T-helper 2 cell (primary cell): ENCODE measurements at regions not wholly inside any gene's neighbourhood (a gene's known extent, or its start where the extent isn't known, plus 50 kb on each side); places are given as distances from the start of the nearest gene placed in this dataset.
"Not testable (repeated sequence)": the region's sequence is repeated elsewhere in the genome, so short reads cannot be mapped to it uniquely, and the experiment has no call there.

Experiments used
- DNase-seq, 5 experiments: peaks; one replicate each; pipeline versions ENCODE4 v3.0.0 to v3.0.0-alpha.2; 2012 to 2022

GRCh38 chr4:49117951-49118350, 131.9 kb downstream of the CWH43 start:
- not testable (repeated sequence) for DNase-seq

- DNase-seq: not testable (repeated sequence)
Observed at GRCh38 chr4:49118379-49119212, 132.5 kb downstream of the CWH43 start.

DNA sequence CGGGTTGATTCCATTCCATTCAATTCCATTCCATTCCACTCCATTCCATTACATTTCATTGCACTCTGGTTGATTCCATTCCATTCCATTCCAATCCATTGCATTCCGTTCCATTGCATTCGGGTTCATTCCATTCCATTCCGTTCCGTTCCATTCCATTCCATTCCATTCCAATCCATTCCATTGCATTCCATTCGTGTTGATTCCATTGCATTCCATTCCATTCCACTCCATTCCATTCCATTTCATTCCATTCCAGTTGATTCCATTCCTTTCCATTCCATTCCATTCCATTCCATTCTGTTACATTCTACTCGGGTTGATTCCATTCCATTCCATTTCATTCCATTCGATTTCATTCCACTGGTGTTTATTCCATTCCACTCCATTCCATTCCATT, 133.3 kb downstream of the CWH43 start:
- not testable (repeated sequence) for DNase-seq

- not testable (repeated sequence) for DNase-seq
Observed at GRCh38 chr4:49120042-49120779, 134.1 kb downstream of the CWH43 start.

GRCh38 chr4:49120804-49121203, 134.7 kb downstream of the CWH43 start:
- DNase-seq: peak in 1 of 5 experiments; percentile 57

DNA sequence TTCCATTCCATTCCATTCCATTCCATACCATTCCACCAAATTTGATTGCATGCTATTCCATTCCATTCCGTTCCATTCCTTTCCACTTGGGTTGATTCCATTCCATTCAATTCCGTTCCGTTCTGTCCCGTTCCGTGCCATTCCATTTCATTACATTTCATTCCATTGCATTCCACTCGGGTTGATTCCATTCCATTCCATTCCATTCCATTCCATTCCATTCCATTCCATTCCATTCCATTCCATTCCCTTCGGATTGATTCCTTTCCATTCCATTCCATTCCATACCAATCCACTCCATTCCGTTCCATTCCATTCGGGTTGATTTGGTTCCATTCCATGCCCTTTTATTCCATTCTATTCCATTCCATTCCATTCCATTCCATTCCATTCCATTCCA, 140.4 kb downstream of the CWH43 start:
- not testable (repeated sequence) for DNase-seq

GRCh38 chr4:49126858-49127257, 140.8 kb downstream of the CWH43 start:
- not testable (repeated sequence) for DNase-seq

DNA sequence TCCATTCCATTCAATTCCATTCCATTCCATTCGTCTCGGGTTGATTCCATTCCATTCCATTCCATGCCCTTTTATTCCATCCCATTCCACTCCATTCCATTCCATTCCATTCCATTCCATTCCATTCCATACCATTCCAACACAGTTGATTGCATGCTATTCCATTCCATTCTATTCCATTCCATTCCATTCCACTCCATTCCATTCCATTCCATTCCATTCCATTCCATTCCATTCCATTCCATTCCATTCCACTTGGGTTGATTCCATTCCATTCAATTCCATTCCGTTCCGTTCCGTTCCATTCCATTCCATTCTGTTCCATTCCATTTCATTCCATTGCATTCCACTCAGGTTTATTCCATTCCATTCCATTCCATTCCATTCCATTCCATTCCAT, 143.3 kb downstream of the CWH43 start:
- not testable (repeated sequence) for DNase-seq

DNA sequence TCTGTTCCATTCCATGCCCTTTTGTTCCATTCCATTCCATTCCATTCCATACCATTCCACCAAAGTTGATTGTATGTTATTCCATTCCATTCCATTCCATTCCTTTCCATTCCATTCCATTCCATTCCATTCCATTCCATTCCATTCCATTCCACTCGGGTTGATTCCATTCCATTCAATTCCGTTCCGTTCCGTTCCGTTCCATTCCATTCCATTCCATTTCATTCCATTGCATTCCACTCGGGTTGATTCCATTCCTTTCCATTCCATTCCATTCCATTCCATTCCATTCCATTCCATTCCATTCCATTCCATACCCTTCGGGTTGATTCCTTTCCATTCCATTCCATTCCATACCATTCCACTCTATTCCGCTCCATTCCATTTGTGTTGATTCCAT, 143.8 kb downstream of the CWH43 start:
- DNase-seq: not testable (repeated sequence)

DNA sequence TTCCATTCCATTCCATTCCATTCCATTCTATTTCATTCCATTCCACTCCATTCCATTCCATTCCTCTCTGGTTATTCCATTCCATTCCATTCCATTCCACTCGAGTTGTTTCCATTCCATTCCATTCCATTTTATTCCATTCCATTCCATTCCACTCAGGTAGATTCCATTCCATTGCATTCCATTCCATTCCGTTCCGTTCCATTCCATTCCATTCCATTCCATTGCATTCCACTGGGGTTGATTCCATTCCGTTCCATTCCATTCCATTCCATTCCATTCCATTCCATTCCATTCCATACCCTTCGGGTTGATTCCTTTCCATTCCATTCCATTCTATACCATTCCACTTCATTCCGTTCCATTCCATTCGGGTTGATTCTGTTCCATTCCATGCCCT, 144.6 kb downstream of the CWH43 start:
- DNase-seq: not testable (repeated sequence)

DNA sequence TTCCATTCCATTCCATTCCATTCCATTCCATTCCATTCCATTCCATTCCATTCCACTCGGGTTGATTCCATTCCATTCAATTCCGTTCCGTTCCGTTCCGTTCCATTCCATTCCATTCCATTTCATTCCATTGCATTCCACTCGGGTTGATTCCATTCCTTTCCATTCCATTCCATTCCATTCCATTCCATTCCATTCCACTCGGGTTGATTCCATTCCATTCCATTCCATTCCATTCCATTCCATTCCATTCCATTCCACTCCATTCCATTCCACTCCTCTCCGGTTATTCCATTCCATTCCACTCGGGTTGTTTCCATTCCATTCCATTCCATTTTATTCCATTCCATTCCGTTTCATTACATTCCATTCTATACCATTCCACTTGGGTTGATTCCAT, 151.0 kb downstream of the CWH43 start:
- not testable (repeated sequence) for DNase-seq

GRCh38 chr4:49137961-49138360, 151.9 kb downstream of the CWH43 start:
- not testable (repeated sequence) for DNase-seq

GRCh38 chr4:49138818-49139217, 152.7 kb downstream of the CWH43 start:
- DNase-seq: not testable (repeated sequence)

DNA sequence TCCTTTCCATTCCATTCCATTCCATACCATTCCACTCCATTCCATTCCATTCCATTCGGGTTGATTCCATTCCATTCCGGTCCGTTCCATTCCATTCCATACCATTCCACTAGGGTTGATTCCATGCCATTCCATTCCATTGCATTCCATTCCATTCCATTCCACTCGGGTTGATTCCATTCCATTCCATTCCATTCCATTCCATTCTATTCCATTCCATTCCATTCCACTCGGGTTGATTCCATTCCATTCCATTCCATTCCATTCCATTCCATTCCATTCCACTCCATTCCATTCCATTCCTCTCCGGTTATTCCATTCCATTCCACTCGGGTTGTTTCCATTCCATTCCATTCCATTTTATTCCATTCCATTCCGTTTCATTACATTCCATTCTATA, 153.4 kb downstream of the CWH43 start:
- not testable (repeated sequence) for DNase-seq

GRCh38 chr4:49140351-49140750, 154.3 kb downstream of the CWH43 start:
- DNase-seq: peak in 1 of 5 experiments; percentile 19

DNA sequence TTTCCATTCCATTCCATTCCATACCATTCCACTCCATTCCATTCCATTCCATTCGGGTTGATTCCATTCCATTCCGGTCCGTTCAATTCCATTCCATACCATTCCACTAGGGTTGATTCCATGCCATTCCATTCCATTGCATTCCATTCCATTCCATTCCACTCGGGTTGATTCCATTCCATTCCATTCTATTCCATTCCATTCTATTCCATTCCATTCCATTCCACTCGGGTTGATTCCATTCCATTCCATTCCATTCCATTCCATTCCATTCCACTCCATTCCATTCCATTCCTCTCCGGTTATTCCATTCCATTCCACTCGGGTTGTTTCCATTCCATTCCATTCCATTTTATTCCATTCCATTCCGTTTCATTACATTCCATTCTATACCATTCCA, 155.9 kb downstream of the CWH43 start:
- DNase-seq: not testable (repeated sequence)

- not testable (repeated sequence) for DNase-seq
Observed at GRCh38 chr4:49147143-49147542, 161.1 kb downstream of the CWH43 start.

GRCh38 chr4:49147596-49147995, 161.5 kb downstream of the CWH43 start:
- DNase-seq: not testable (repeated sequence)

DNA sequence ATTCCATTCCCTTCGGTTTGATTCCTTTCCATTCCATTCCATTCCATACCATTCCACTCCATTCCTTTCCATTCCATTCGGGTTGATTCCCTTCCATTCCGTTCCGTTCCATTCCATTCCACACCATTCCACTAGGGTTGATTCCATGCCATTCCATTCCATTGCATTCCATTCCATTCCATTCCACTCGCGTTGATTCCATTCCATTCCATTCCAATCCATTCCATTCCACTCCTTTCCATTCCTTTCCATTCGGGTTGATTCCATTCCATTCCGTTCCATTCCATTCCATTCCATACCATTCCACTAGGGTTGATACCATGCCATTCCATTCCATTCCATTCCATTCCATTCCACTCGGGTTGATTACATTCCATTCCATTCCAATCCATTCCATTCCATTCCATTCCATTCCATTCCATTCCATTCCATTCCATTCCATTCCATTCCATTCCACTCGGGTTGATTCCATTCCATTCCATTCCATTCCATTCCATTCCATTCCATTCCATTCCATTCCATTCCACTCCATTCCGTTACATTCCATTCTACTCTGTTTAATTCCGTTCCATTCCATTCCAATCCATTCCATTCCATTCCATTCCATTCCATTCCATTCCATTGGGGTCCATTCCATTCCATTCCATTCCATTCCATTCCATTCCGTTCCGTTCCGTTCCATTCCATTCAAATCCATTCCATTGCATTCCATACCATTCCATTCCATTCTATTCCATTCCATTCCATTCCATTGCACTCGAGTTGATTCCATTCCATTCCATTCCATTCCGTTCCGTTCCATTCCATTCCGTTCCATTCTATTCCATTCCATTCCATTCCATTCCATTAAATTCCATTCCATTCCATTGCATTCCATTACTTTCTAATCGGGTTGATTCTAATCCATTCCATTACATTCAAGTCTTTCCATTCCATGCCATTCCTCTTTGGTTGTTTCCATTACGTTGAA, 163.2 kb downstream of the CWH43 start:
- peak in 2 of 5 experiments; percentile 24 to 76 for DNase-seq

DNA sequence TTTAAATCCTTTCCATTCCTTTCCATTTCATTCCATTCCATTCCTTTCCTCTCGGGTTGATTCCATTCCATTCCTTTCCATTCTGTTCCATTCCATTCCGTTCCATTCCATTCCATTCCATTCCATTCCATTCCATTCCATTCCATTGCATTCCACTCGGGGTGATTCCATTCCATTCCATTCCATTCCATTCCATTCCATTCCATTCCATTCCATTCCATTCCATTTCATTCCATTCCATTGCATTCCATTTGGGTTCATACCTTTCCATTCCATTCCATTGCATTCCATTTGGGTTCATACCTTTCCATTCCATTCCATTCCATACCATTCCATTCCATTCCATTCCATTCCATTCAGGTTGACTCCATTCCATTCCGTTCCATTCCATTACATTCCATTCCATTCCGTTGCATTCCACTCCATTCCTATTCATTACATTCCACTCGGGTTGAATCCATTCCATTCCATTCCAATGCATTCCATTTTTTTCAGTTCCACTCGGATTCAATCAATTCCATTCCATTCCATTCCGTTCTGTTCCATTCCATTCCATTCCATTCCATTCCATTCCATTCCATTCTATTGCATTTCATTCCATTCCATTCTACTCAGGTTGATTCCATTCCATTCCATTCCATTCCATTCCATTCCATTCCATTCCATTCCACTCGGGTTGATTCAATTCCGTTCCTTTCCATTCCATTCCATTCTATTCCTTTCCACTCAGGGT, 164.4 kb downstream of the CWH43 start:
- not testable (repeated sequence) for DNase-seq

DNA sequence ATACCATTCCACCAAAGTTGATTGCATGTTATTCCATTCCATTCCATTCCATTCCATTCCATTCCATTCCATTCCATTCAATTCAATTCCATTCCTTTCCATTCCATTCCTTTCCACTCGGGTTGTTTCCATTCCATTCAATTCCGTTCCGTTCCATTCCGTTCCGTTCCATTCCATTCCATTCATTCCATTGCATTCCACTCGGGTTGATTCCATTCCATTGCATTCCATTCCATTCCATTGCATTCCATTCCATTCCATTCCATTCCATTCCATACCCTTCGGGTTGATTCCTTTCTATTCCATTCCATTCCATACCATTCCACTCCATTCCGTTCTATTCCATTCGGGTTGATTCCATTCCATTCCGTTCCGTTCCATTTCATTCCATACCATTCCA, 166.9 kb downstream of the CWH43 start:
- not testable (repeated sequence) for DNase-seq
